ENCODE measurements at regions not wholly inside any gene's neighbourhood (a gene's known extent, or its start where the extent isn't known, plus 50 kb on each side); places are given as distances from the start of the nearest gene placed in this dataset.
A peak's percentile ranks its signal among the peaks of the same experiment; 100 is the strongest.

DNA sequence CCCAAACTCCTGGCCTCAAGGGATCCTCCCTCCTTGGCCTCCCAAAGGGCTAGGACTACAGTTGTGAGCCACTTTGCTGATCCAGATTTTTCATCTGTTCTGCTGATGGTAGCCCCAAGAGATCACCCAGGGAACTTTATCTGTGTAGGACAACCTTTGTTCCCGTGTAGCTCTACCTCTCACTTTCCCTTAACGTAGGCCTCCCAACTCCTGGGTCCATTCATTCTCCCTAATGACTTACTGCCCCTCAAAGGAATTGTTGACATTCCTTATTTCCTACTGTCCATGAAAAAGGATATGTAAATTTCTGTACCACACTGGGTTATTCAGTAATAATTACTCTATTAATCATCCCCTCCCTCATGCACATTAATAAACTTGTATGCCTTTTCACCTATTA, 51.0 kb upstream of the PHF24 start:
- intact Hi-C loops (cut with DNase I; ENCODE audit: low total_unique reads), result loop anchor here (10.0 kb wide), 1 partner anchor 78 kb away; the partner anchor contains the start of gene DNAJB5
- no peak for DNase-seq (ENCODE audit: low spot score in 2 of 2)
- TF ChIP-seq POLR2A (IDR thresholded peaks at IDR 0.05), result no peak
- TF ChIP-seq CTCF (IDR thresholded peaks at IDR 0.05), result no peak
- no peak overlapping the region for H3K4me3 ChIP-seq (ENCODE audit: low read depth, poor library complexity, severe bottlenecking)
- WGBS, 2 donors, result 82 to 83% methylated on average over 2 of the region's 2 CpGs

DNA sequence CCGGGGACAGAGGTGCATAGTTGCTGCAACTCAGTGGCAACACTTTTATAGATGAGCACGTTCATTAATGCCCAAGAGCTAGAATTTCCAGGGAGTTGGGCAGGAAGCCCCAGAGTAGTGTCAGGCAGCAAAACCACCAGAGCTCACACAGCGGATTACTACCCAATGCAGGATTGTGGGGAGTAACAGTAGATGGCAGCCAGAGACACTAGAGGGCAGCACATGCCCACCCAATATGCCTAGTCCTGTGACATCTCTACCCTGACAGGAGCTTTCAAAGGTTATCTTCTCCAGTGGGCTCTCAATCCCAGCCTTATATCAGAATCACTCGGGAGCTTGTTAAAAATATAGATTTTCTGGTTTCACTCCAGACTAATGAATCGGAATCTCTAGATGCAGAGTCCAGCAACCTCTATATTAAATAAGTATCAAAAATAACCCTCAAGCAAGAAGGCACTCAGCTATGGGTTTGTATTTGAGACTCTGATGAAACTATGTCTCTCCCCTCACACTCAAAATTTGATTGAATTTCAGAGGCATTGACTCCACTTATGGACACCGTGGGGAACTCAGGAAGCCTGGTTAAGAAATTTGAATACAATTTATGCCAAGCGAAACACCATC, 58.4 kb upstream of the PHF24 start:
- no peak overlapping the region for H3K4me3 ChIP-seq (ENCODE audit: low read depth, poor library complexity, severe bottlenecking)
- DNase-seq (ENCODE audit: low spot score in 2 of 2), result peak; percentile 76 to 95
- peak in 1 of 3 donors; percentile 50 for TF ChIP-seq CTCF (IDR thresholded peaks at IDR 0.05)
- no peak for TF ChIP-seq POLR2A (IDR thresholded peaks at IDR 0.05)
- intact Hi-C loops (cut with DNase I; ENCODE audit: low total_unique reads), result loop anchor here (10.0 kb wide), 2 partner anchors 85 to 195 kb away; partner anchors contain the start of gene DNAJB5
- 22 to 26% methylated on average over 7 of the region's 7 CpGs for WGBS, 2 donors

- intact Hi-C loops (cut with DNase I; ENCODE audit: low total_unique reads), result loop anchor here (10.0 kb wide), 1 partner anchor 194 kb away; no protein-coding TSS in a partner anchor
- DNase-seq (ENCODE audit: low spot score in 2 of 2), result no peak
- TF ChIP-seq CTCF (IDR thresholded peaks at IDR 0.05) (no peak), POLR2A (IDR thresholded peaks at IDR 0.05) (no peak)
- no peak overlapping the region for H3K4me3 ChIP-seq (ENCODE audit: low read depth, poor library complexity, severe bottlenecking)
- 65 to 72% methylated on average over 8 of the region's 8 CpGs for WGBS, 2 donors
Measured at GRCh38 chr9:34898846-34899245, 59.2 kb upstream of the PHF24 start.

- no peak for TF ChIP-seq CTCF (IDR thresholded peaks at IDR 0.05)
- no peak for TF ChIP-seq POLR2A (IDR thresholded peaks at IDR 0.05)
- H3K4me3 ChIP-seq (ENCODE audit: low read depth, poor library complexity, severe bottlenecking), result no peak overlapping the region
- intact Hi-C loops (cut with DNase I; ENCODE audit: low total_unique reads), result loop anchor here (10.0 kb wide), 1 partner anchor 191 kb away; no protein-coding TSS in a partner anchor
- 35 to 48% methylated on average over 2 of the region's 2 CpGs for WGBS, 2 donors
- no peak for DNase-seq (ENCODE audit: low spot score in 2 of 2)
Measured at GRCh38 chr9:34896112-34896511, 62.0 kb upstream of the PHF24 start.

GRCh38 chr9:34892886-34893285, 65.2 kb upstream of the PHF24 start:
- 57 to 74% methylated on average over 5 of the region's 5 CpGs for WGBS, 2 donors
- intact Hi-C loops (cut with DNase I; ENCODE audit: low total_unique reads), result loop anchor here (10.0 kb wide), 1 partner anchor 188 kb away; no protein-coding TSS in a partner anchor

More at GRCh38 chr9:34892886-34893285, 65.2 kb upstream of the PHF24 start:
- no peak for DNase-seq (ENCODE audit: low spot score in 2 of 2)
- TF ChIP-seq CTCF (IDR thresholded peaks at IDR 0.05), result no peak
- no peak for TF ChIP-seq POLR2A (IDR thresholded peaks at IDR 0.05)
- no peak overlapping the region for H3K4me3 ChIP-seq (ENCODE audit: low read depth, poor library complexity, severe bottlenecking)

Measured in lower leg skin (tissue), 4 donors.